ENCODE measurements at regions not wholly inside any gene's neighbourhood (a gene's known extent, or its start where the extent isn't known, plus 50 kb on each side); places are given as distances from the start of the nearest gene placed in this dataset.

- DNase-seq (ENCODE audit: low read depth in 2 of 2), result no peak
Observed at GRCh38 chr20:61192337-61192950, 59.6 kb upstream of the CDH4 start.

GRCh38 chr20:61193164-61193563, 58.9 kb upstream of the CDH4 start:
- no peak for DNase-seq (ENCODE audit: low read depth in 2 of 2)
